Retinal pigment epithelial cell (primary cell): ENCODE measurements at regions not wholly inside any gene's neighbourhood (a gene's known extent, or its start where the extent isn't known, plus 50 kb on each side); places are given as distances from the start of the nearest gene placed in this dataset.

Experiments used
- DNase-seq: peaks from one replicate; pipeline ENCODE4 v3.0.0-alpha.2; 2010; ENCODE audit warnings: low read depth
- H3K4me3 ChIP-seq: 2 replicates; pipeline ENCODE4 v1.5.1; 2011; ENCODE audit warnings: mild to moderate bottlenecking, low read length, control low read depth, moderate library complexity
- CTCF ChIP-seq: conservative IDR thresholded peaks from 2 replicates; pipeline ENCODE4 v1.5.1; 2011; ENCODE audit warnings: low read depth, low read length, control low read depth, inconsistent platforms

GRCh38 chr5:84480873-84481637 lies 96.4 kb upstream of the EDIL3 start:
- no peak overlapping the region for H3K4me3 ChIP-seq
- TF ChIP-seq CTCF = no peak
- no peak for DNase-seq

- H3K4me3 ChIP-seq = no peak overlapping the region
- DNase-seq = no peak
- no peak for TF ChIP-seq CTCF
Measured at GRCh38 chr5:84478603-84479002, 93.9 kb upstream of the EDIL3 start.

GRCh38 chr5:84477485-84477884 lies 92.8 kb upstream of the EDIL3 start:
- DNase-seq = no peak
- no peak for TF ChIP-seq CTCF
- H3K4me3 ChIP-seq = no peak overlapping the region

- H3K4me3 ChIP-seq = no peak overlapping the region
- DNase-seq = no peak
- TF ChIP-seq CTCF = no peak
Measured at GRCh38 chr5:84474126-84474525, 89.4 kb upstream of the EDIL3 start.

- no peak for TF ChIP-seq CTCF
- DNase-seq = no peak
- no peak overlapping the region for H3K4me3 ChIP-seq
Measured at GRCh38 chr5:84453405-84453804, 68.7 kb upstream of the EDIL3 start.

GRCh38 chr5:84450617-84451414 lies 66.1 kb upstream of the EDIL3 start:
- peak; percentile 45 for TF ChIP-seq CTCF
- no peak overlapping the region for H3K4me3 ChIP-seq
- DNase-seq = peak; percentile 47
